IPS-20b (cell line): ENCODE measurements at regions not wholly inside any gene's neighbourhood (a gene's known extent, or its start where the extent isn't known, plus 50 kb on each side); places are given as distances from the start of the nearest gene placed in this dataset.

Experiments
- H3K27ac ChIP-seq: one replicate; pipeline ENCODE4 v1.5.1; 2013; ENCODE audit warnings: low read length
- H3K27me3 ChIP-seq: 2 replicates; pipeline ENCODE4 v1.6.1; 2013; ENCODE audit warnings: mild to moderate bottlenecking, low read length, inconsistent platforms; ENCODE audit not compliant: insufficient read depth
- H3K36me3 ChIP-seq: 2 replicates; pipeline ENCODE4 v1.6.1; 2013; ENCODE audit warnings: low read depth, mild to moderate bottlenecking, inconsistent platforms, low read length, moderate library complexity; ENCODE audit not compliant: insufficient read depth
- H3K4me1 ChIP-seq: 2 replicates; pipeline ENCODE4 v1.6.1; 2013; ENCODE audit warnings: mild to moderate bottlenecking, control low read depth, inconsistent platforms, low read length, moderate library complexity; ENCODE audit not compliant: insufficient read depth
- H3K4me3 ChIP-seq: 2 replicates; pipeline ENCODE4 v1.5.1; 2013; ENCODE audit warnings: mild to moderate bottlenecking, low read length, inconsistent platforms
- H3K9ac ChIP-seq: 2 replicates; pipeline ENCODE4 v1.6.1; 2013; ENCODE audit warnings: low read depth, mild to moderate bottlenecking, inconsistent platforms, low read length, moderate library complexity
- H3K9me3 ChIP-seq: 2 replicates; pipeline ENCODE4 v1.6.1; 2013; ENCODE audit warnings: mild to moderate bottlenecking, low read depth, low read length, inconsistent platforms; ENCODE audit not compliant: insufficient read depth

GRCh38 chr20:48186447-48186846 is 401.2 kb upstream of the SULF2 start:
- Histone ChIP-seq H3K36me3 (no peaks in the 10 kb centered on the region), H3K27me3 (no peaks in the 10 kb centered on the region), H3K9me3 (no peaks in the 10 kb centered on the region; the same call in 1 of the 2 replicates), H3K4me3 (no peak overlapping the region), H3K4me1 (peaks cover 8% of the 10 kb centered on the region; the same call in 1 of the 2 replicates), H3K27ac (no peak overlapping the region), H3K9ac (no peak overlapping the region; the same call in 1 of the 2 replicates)

GRCh38 chr20:48184229-48184628 is 398.9 kb upstream of the SULF2 start:
- no peaks in the 10 kb centered on the region; the same call in 1 of the 2 replicates for H3K9me3 ChIP-seq
- no peaks in the 10 kb centered on the region for H3K36me3 ChIP-seq
- H3K27me3 ChIP-seq: no peaks in the 10 kb centered on the region
- no peak overlapping the region for H3K27ac ChIP-seq
- peaks cover 8% of the 10 kb centered on the region; the same call in 1 of the 2 replicates for H3K4me1 ChIP-seq
- no peak overlapping the region for H3K9ac ChIP-seq
- no peak overlapping the region for H3K4me3 ChIP-seq

DNA sequence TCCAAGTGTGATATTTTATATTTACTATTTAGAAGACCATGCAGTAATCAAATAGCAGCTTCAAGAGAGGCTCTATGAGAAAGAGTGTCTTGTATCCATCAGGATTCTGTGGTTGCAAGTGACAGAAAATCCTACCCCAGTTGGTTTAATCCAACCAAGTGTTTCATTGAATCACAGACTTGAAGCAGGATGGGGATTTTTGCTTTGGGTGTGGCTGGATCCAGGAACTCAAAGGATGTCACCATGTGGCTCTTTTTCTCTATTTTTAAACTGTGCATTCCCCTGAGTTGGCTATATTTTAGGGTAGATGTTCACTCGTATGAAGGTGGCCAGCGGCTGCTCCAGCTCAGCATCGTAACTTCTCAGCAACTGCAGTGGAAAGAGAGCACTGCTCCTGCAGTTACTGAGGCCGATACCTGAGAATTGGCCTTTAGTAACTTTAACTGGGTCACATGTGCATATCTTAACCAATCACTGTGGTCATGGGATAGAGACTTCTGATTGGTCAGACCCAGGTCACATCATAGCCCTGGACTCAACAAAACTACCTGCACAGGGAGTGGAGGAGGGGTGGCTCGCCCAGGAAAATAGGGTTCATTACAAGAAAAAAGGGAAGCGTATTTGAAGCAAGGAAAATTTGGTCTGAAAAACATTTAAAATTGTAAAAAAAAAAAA is 396.1 kb upstream of the SULF2 start:
- no peak overlapping the region for H3K4me3 ChIP-seq
- H3K4me1 ChIP-seq: peaks cover 20% of the 10 kb centered on the region; the same call in 1 of the 2 replicates
- H3K27me3 ChIP-seq: no peaks in the 10 kb centered on the region
- no peak overlapping the region for H3K27ac ChIP-seq
- H3K9me3 ChIP-seq: no peaks in the 10 kb centered on the region; the same call in 1 of the 2 replicates
- H3K9ac ChIP-seq: no peak overlapping the region
- no peaks in the 10 kb centered on the region for H3K36me3 ChIP-seq

DNA sequence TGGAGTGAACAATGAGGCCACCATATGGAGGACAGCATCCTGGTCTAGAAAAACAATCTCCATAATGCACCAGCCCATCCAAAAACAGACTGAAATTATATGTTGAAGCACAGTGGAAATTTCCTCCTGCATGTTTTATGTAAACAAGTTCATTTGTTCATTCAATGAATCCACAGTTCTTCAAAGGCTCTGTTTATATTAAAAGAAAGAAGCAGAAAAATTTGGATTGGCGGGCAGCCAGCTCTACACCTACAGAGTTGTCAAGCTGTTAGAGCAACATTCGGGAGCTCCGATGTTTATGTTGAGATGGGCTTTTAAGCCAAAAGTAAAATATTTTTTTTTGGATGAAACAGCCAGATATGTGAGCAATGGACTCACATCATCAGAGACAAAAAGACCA is 395.3 kb upstream of the SULF2 start:
- Histone ChIP-seq H3K4me1 (peaks cover 17% of the 10 kb centered on the region; the same call in 1 of the 2 replicates), H3K27ac (no peak overlapping the region), H3K4me3 (no peak overlapping the region), H3K27me3 (no peaks in the 10 kb centered on the region), H3K9ac (no peak overlapping the region), H3K9me3 (no peaks in the 10 kb centered on the region; the same call in 1 of the 2 replicates), H3K36me3 (no peaks in the 10 kb centered on the region)

DNA sequence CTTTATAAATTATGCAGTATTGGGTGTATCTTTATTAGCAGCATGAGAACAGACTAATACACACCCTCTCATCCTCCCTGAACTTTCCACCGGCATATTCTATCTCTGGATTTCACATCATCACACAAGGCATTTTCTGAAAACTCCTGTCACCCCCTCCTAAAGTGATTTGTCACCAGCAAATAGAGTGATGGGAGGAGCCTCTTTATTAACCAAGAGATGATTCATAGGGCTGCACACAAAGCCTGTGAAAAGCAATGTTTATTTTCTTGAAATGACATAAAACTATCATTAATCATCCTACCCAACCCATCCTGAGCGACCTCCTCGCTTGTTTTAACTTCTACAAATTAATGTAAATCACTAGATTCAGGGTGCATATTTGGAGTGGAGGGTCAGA is 394.7 kb upstream of the SULF2 start:
- H3K36me3 ChIP-seq: no peaks in the 10 kb centered on the region
- H3K4me1 ChIP-seq: peaks cover 17% of the 10 kb centered on the region; the same call in 1 of the 2 replicates
- no peak overlapping the region for H3K4me3 ChIP-seq
- H3K27me3 ChIP-seq: no peaks in the 10 kb centered on the region
- H3K9me3 ChIP-seq: no peaks in the 10 kb centered on the region; the same call in 1 of the 2 replicates
- no peak overlapping the region for H3K27ac ChIP-seq
- H3K9ac ChIP-seq: no peak overlapping the region

- Histone ChIP-seq H3K27ac (no peak overlapping the region), H3K27me3 (no peaks in the 10 kb centered on the region)
Observed at GRCh38 chr20:48178633-48179032, 393.4 kb upstream of the SULF2 start.

DNA sequence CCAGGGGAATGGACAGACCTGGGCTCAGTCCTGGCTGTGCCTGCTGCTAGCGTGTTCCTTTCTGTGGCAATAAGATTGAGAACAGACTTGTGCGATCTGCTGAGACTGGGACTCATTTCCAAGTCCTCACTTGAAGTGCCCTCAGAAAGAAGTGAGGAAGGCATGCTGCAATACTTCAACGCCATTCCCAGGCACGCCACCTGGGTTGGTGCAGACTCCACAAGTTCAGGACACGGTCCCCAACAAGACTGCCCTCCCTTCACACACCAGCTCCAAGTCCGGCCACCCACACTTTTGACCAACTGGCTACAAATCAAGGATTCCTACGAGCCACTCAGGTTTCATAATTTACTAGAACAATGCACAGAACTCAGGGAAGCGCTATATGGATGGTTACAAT is 391.8 kb upstream of the SULF2 start:
- Histone ChIP-seq H3K27ac (no peak overlapping the region), H3K4me1 (peaks cover 17% of the 10 kb centered on the region; the same call in 1 of the 2 replicates), H3K9me3 (no peaks in the 10 kb centered on the region; the same call in 1 of the 2 replicates), H3K9ac (no peak overlapping the region), H3K4me3 (no peak overlapping the region), H3K36me3 (no peaks in the 10 kb centered on the region), H3K27me3 (no peaks in the 10 kb centered on the region)

More at GRCh38 chr20:48178633-48179032, 393.4 kb upstream of the SULF2 start:
- peaks cover 17% of the 10 kb centered on the region; the same call in 1 of the 2 replicates for H3K4me1 ChIP-seq
- H3K9me3 ChIP-seq: no peaks in the 10 kb centered on the region; the same call in 1 of the 2 replicates
- H3K9ac ChIP-seq: no peak overlapping the region; the same call in 1 of the 2 replicates
- no peak overlapping the region for H3K4me3 ChIP-seq
- no peaks in the 10 kb centered on the region for H3K36me3 ChIP-seq

DNA sequence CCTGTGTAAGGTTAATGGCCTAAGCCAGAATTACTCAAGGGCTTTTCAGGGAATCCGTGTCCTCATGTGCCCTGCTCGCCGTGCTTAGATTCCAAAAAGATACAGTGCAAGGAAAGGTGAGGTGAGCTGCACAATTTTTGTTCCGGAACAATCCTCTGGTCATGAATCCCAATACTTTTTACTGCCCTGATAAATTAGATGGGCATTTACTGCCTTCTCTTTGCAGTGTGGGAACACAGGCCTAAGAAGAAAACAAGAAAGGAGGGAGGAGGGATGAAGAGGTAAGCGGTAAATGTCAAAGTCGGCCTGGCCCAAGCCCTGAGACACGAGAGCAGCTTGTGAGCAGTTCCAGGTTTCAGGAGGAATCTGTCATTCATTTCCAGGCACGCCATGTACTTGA is 390.9 kb upstream of the SULF2 start:
- Histone ChIP-seq H3K4me3 (no peak overlapping the region), H3K36me3 (no peaks in the 10 kb centered on the region), H3K9me3 (no peaks in the 10 kb centered on the region; the same call in 1 of the 2 replicates), H3K27me3 (no peaks in the 10 kb centered on the region), H3K27ac (no peak overlapping the region), H3K4me1 (peaks cover 17% of the 10 kb centered on the region; the same call in 1 of the 2 replicates), H3K9ac (no peak overlapping the region)

DNA sequence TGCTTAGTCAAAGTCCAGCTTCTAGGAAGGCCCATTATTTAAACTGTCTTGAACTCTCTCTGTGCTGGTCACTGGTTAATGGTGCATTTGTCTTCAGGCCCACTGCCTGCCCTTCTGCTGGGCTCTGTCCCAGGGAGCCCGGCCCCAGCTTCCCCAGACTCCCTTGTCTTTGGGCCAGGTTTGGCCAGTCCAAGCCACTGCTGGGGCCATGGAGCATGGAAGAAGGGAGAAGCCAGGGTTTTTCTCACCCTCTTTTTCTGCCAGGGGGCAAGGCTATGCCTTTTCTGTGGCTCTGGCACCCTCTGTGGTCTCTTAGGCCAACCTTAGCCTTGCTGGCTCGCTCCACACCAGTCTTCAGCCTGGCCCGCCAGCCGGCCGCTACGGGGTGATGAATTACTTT is 390.0 kb upstream of the SULF2 start:
- H3K27ac ChIP-seq: no peak overlapping the region
- H3K9me3 ChIP-seq: no peaks in the 10 kb centered on the region
- H3K27me3 ChIP-seq: no peaks in the 10 kb centered on the region
- H3K4me1 ChIP-seq: peaks cover 17% of the 10 kb centered on the region; the same call in 1 of the 2 replicates
- no peak overlapping the region for H3K4me3 ChIP-seq
- H3K9ac ChIP-seq: no peak overlapping the region
- no peaks in the 10 kb centered on the region for H3K36me3 ChIP-seq

DNA sequence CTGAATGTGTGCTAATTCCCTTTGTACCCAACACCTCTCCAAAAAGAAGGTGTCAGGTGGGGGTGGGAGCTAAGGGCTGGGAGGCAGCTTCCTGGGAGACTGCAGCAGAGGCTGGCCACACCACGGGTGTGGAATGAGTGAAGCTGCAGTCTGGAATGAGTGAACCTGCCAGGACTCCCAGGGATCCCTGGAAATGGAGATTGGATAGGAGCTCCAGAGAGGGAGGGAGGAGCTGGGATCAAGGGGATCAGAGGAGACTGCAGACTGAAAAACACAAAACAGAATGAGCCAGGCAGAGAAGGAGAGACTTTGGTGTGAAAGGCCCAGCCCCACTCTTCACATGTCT is 387.0 kb upstream of the SULF2 start:
- Histone ChIP-seq H3K27me3 (no peaks in the 10 kb centered on the region), H3K36me3 (no peaks in the 10 kb centered on the region), H3K4me3 (no peak overlapping the region), H3K9me3 (no peaks in the 10 kb centered on the region), H3K27ac (no peak overlapping the region), H3K4me1 (no peaks in the 10 kb centered on the region), H3K9ac (no peak overlapping the region)

GRCh38 chr20:48171626-48172356 is 386.5 kb upstream of the SULF2 start:
- Histone ChIP-seq H3K36me3 (no peaks in the 10 kb centered on the region), H3K4me3 (no peak overlapping the region), H3K9ac (no peak overlapping the region), H3K9me3 (no peaks in the 10 kb centered on the region), H3K27me3 (no peaks in the 10 kb centered on the region), H3K27ac (no peak overlapping the region), H3K4me1 (no peaks in the 10 kb centered on the region)

DNA sequence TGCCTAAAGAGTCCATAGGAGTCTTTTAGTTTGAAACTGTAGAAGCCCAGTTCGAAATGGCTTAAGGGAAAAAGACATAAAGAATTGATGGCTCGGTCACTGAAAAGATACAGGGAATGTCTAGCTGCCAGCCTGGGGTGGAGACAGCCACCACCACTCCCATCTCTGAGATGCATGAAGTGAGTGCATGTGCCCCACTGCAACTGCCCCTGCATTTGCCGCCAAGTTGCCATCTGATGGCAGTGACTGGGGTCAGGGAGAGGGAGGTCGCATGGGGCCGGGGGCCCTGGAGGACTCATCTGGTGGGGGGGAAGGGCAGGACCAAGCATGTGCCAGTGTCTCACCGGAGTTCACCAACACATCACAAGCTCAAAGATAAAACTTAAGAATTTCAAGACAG is 385.8 kb upstream of the SULF2 start:
- Histone ChIP-seq H3K27ac (no peak overlapping the region), H3K27me3 (no peaks in the 10 kb centered on the region), H3K9me3 (no peaks in the 10 kb centered on the region), H3K4me1 (no peaks in the 10 kb centered on the region), H3K4me3 (no peak overlapping the region), H3K36me3 (no peaks in the 10 kb centered on the region), H3K9ac (no peak overlapping the region)
